Mucosa of descending colon (tissue), 3 donors: ENCODE measurements at regions not wholly inside any gene's neighbourhood (a gene's known extent, or its start where the extent isn't known, plus 50 kb on each side); places are given as distances from the start of the nearest gene placed in this dataset.
"Not testable (repeated sequence)": the region's sequence is repeated elsewhere in the genome, so short reads cannot be mapped to it uniquely, and the experiment has no call there.

Source experiments
- ATAC-seq: fragments of 200-7000 bp; cut with Tn5 transposase; one replicate; pipeline ENCODE4 v1.9.1; 2020; ENCODE audit warnings: mild to moderate bottlenecking, moderate library complexity
- DNase-seq, 3 donors: peaks; one replicate each; pipeline ENCODE4 v3.0.0-alpha.2; 2020
- H3K36me3 ChIP-seq: fragments of 200-600 bp; one replicate; pipeline ENCODE4 v1.8.0; 2021; ENCODE audit warnings: low read depth, mild to moderate bottlenecking
- H3K4me1 ChIP-seq: fragments of 200-600 bp; one replicate; pipeline ENCODE4 v1.8.0; 2021; ENCODE audit warnings: low read depth, mild to moderate bottlenecking
- H3K4me3 ChIP-seq: fragments of 200-600 bp; one replicate; pipeline ENCODE4 v1.8.0; 2021; ENCODE audit warnings: mild to moderate bottlenecking
- H3K9me3 ChIP-seq: fragments of 200-600 bp; one replicate; pipeline ENCODE4 v1.8.0; 2021; ENCODE audit warnings: mild to moderate bottlenecking
- CTCF ChIP-seq: fragments of 200-600 bp; IDR thresholded peaks from one replicate; pipeline ENCODE4 v1.8.0; 2022; ENCODE audit warnings: antibody characterized with exemption, mild to moderate bottlenecking
- intact Hi-C, 2 donors: fragments of 100-400 bp; cut with DNase I in 1 of 2; cut with micrococcal nuclease in 1 of 2; formaldehyde crosslinking; loops; one replicate each; pipeline versions ENCODE4 v1.11.0 to v1.11.1; 2022; cut with DNase I, micrococcal nuclease
- donor health status: DM: no; HTN: no; CAD: no; lungs with moderate emphysema.
- donor health status: DM: no; HTN: no; CAD: no.
- donor health status: DM: no; HTN: yes; CAD: no.

- Histone ChIP-seq H3K4me3 (no peak overlapping the region), H3K9me3 (no peaks in the 10 kb centered on the region), H3K36me3 (no peaks in the 10 kb centered on the region), H3K4me1 (no peaks in the 10 kb centered on the region)
- intact Hi-C loops: no loop called here
- DNase-seq: no peak
- ATAC-seq: no peak
- TF ChIP-seq CTCF: no peak
Measured at GRCh38 chr4:81678801-81679200, 207.1 kb upstream of the RASGEF1B start.

- TF ChIP-seq CTCF: no peak
- DNase-seq (peak in 1 of 3 donors; percentile 51), ATAC-seq (peak; percentile 65)
- H3K4me1 ChIP-seq: no peaks in the 10 kb centered on the region
- no peaks in the 10 kb centered on the region for H3K9me3 ChIP-seq
- intact Hi-C loops: no loop called here
- H3K4me3 ChIP-seq: no peak overlapping the region
- no peaks in the 10 kb centered on the region for H3K36me3 ChIP-seq
Measured at GRCh38 chr4:81676537-81676936, 204.8 kb upstream of the RASGEF1B start.

- Histone ChIP-seq H3K9me3 (no peaks in the 10 kb centered on the region), H3K36me3 (no peaks in the 10 kb centered on the region), H3K4me1 (no peaks in the 10 kb centered on the region), H3K4me3 (no peak overlapping the region)
- ATAC-seq (no peak), DNase-seq (no peak)
- no peak for TF ChIP-seq CTCF
- intact Hi-C loops: no loop called here
Measured at GRCh38 chr4:81675791-81676393, 204.2 kb upstream of the RASGEF1B start.

GRCh38 chr4:81673961-81674360, 202.3 kb upstream of the RASGEF1B start:
- Histone ChIP-seq H3K4me1 (no peaks in the 10 kb centered on the region), H3K36me3 (no peaks in the 10 kb centered on the region), H3K4me3 (no peak overlapping the region), H3K9me3 (no peaks in the 10 kb centered on the region)
- intact Hi-C loops: no loop called here
- no peak for ATAC-seq
- no peak for TF ChIP-seq CTCF
- DNase-seq: no peak

- ATAC-seq, H3K9me3 ChIP-seq, DNase-seq, H3K4me1 ChIP-seq, H3K4me3 ChIP-seq, H3K36me3 ChIP-seq, intact Hi-C loops: not testable (repeated sequence)
Measured at GRCh38 chr4:81668328-81668727, 196.6 kb upstream of the RASGEF1B start.

- Histone ChIP-seq H3K4me3 (no peak overlapping the region), H3K9me3 (no peaks in the 10 kb centered on the region), H3K4me1 (no peaks in the 10 kb centered on the region), H3K36me3 (no peaks in the 10 kb centered on the region)
- ATAC-seq (no peak), DNase-seq (no peak)
- TF ChIP-seq CTCF: no peak
- intact Hi-C loops: no loop called here
Measured at GRCh38 chr4:81667539-81667938, 195.8 kb upstream of the RASGEF1B start.
